HG02678 (cell line): ENCODE measurements at regions not wholly inside any gene's neighbourhood (a gene's known extent, or its start where the extent isn't known, plus 50 kb on each side); places are given as distances from the start of the nearest gene placed in this dataset.

Source experiments
- ATAC-seq: cut with Tn5 transposase; IDR thresholded peaks from one replicate; pipeline ENCODE4 v1.9.1; 2021; ENCODE audit warnings: mild to moderate bottlenecking, moderate library complexity; ENCODE audit not compliant: unreplicated experiment

DNA sequence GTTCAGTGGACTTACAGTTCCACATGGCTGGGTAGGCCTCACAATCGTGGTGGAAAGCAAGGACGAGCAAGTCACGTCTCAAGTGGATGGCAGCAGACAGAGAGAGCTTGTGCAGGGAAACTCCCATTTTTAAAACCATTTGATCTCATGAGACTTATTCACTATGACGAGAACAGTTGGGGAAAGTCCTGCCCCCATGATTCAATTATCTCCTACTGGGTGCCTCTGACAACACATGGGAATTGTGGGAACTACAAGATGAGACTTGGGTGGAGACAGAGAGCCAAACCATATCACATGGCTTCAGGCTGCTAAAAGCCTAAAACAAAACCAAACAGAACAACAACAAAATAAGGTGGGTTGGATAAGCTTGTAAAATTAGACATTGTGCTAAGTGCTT, 194.4 kb upstream of the CPEB2 start:
- no peak for ATAC-seq

DNA sequence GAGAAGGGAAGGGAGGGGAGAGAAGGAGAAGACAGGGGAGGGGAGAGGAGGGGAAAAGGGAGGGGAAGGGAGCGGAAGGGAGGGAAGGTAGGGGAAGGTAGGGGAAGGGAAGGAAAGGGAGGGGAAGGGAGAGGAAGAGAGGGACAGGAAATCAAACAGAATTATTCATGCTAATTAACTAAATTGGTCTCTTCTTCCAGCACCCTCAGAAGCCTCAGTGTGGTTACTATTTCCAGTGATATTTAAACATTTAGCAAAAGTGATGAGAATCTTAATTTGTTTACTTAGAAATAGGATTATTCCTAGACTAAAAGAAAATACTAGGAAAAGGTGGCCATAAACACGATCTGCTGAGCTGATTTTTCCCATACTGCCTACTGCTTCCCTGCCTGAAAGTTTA, 193.1 kb upstream of the CPEB2 start:
- ATAC-seq, result no peak

DNA sequence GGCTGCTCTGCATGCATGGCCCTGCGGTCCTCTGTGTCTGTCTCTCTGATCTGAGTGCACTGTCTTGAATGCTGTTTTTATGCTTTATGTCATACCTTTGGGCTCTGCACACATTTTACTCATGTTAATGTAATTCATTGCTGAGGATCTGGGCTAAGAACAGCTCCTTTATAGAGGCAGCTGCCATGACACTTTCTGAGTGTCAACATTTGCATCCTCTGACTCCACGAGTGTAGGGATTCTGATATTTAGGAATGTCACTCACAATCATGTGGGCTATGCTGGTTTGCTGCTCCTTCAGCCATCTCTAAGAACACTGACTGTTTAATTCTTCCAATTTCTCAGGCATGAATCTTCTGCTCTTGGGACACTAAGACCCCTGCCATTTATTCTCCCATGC, 192.2 kb upstream of the CPEB2 start:
- no peak for ATAC-seq

DNA sequence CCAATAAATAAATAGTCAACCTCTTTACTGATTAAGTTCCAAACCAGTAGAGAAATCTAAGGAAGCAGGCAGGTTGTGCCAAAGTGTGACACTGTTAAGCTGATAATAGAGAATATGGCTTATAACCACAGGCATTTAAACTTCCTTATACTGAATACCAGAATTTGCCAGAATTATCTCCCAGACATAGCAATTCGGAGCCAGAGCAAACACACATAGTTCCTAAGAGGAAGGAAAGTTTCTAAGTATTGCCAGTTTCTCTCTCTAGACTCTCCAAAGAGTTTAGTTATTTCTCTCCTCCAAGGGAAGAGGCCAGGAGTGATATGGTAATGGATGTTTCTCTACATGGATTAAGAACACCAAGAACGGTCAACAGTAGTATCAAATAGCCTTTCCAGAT, 191.7 kb upstream of the CPEB2 start:
- ATAC-seq, result no peak

DNA sequence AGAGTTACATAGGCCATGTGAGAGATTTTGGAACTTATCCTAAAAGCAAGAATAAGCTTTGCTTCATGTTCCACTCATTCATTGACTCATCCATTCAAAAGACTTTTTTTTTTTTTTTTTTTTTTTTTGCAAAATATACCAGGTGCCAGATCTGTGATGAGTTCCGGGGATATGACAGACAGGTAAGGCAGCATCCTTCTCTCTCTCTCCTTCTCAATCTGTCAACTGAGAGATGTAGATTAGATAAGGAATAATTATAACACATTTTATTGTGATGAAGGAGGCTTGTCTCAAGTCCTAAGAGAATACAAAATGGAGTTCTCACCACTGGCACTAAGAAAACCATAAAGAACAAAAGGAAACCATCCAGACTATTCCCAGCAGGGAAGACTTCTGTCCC, 190.2 kb upstream of the CPEB2 start:
- ATAC-seq, result no peak

DNA sequence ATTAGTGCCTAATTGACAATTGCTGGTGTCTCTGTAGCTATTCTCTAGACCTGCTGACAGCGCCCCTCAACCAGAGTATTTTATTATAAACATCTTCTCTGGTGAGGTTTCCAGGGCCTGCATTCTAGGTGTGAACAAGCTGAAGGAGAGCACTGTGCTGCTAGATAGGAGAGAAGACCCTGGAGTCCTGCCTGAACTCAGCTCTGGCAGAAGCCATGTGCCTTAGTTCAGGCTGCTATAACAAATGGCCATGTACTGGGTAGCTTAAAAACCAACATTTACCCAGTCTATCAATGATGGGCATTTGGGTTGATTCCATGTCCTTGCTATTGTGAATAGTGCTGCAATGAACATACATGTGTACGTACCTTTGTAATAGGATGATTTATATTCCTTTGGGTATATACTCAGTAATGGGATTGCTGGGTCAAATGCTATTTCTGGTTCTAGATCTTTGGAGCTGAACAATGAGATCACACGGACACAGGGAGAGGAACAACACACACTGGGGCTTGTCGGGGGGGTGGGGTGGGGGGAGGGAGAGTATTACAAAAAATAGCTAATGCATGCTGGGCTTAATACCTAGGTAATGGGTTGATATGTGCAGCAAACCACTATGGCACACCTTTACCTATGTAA, 185.5 kb upstream of the CPEB2 start:
- ATAC-seq, result no peak

DNA sequence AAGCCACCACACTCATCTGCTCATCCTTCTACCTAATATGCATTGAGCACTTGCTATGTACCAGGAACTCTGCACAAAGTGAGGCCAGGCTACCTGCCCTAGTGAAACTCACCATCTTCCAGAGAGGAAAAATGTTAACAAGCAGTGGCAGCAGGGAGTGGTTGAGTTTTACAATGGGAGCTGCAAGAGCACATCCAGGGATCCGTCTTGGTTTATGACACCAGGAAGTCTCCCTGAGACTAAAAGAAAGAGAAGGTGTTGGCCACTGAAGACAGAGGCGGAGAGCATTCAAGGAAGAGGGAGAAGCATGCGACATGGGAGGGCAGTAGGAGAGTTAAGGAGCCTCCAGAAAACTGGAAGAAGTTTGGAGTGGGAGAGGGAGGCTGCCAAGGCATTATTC, 178.1 kb upstream of the CPEB2 start:
- no peak for ATAC-seq

DNA sequence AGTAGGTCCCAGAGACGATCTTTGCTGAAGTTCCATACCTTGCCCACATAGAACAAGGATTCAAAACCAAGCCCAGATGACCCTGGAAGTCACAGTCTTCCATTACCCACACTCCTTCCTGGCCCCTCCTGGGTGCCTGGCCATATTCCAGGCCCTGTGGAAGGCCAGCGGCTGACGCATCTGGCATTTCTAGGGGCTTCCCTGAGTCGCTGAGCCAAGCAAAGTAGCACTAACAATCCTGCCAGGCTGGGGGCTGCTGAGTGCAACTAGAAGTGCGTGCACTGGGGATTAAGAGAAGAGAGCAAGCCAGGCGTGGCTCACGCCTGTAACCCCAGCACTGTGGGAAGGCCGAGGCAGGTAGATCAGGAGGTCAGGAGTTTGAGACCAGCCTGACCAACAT, 175.2 kb upstream of the CPEB2 start:
- no peak for ATAC-seq

DNA sequence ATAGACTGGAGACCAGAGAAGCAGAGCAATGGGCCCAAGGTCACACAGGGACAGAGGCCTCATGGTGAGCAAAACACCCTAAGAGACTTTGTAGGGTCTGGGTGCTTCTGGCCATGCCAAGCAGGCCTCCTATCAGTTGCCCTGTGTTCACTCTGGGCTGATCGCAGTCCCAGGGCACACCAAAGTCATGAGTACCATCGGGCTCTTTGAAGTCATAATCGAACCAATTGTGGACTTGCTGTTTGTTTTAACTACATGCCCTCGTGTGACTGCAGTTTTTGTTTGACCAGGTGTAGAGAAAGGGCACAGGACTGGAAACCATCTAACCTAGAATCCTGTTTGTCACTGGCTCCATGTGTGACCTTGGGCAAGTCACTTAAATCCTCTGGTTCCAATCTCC, 172.5 kb upstream of the CPEB2 start:
- no peak for ATAC-seq

DNA sequence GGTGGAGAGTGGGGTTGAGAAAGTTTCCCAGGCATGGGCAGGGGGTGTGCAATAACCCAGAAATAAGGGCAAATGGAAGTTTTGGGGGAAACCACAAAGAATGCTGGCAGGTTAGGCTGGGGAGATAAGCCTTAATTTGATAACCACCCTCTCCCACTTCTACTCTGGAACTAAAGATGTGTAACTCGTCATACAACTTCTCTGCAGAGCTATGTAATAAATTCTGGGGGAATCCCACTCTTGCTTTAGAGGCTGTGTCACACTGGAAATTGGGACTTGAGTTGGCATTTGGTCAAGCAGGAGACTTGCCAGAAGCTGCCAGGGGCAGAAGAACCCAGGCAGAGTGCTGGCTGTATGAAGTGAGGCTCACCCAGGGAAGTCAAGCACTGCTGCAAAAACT, 170.9 kb upstream of the CPEB2 start:
- no peak for ATAC-seq

DNA sequence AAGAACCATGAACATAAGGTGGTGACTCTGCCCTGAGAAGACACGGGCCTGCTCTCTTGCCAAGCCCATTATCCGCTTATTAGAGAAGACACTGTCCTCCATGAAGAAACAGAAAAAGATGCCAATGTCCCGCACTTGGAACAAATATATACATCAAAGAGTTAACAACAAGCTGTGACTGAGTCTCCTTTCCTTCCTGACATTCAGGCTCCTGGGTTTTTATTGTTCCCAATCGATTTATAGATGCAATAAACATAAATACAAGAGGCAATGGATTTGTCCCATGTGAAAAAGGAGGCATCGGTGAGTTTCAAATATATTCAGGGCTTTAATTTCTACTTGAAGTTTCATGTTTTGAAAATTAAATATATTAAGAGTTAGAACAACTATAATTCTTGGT, 169.2 kb upstream of the CPEB2 start:
- no peak for ATAC-seq

DNA sequence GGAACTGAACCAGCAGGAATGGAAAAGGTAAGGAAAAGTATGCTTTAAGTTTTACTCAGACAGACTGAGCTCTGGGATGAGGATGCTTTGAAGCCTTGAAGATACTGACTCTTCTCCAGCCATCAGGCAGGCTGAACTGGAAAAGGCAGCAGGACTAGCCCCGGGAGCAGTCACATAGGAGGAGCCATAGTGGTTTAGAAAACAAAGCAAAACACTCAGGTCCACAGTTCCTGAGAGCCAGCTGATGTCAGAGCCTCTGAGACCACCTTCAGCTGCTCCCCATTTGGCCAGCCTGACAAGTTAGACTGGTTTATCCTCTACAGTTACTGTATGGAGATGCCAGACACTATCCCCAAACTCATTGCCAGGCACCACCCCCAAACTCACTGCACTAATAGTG, 167.9 kb upstream of the CPEB2 start:
- ATAC-seq, result no peak

DNA sequence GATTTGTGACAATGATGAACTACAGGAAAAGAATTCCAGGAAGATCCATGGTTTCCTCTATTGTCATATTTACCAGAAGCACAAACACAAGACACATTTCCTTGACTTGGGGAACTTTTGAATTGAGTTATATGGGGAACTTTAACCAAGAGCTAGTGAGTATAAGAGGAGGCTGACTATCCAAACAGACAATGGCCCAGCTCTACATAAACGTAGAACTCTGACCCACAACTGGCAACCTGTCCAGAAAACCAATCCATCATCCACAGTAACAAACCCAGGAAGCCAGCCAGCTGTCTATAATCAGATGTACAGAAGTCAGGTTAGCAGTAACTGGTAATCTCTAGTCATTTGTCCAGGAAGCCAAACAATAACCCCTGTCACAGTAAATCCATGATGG, 167.0 kb upstream of the CPEB2 start:
- ATAC-seq, result no peak

DNA sequence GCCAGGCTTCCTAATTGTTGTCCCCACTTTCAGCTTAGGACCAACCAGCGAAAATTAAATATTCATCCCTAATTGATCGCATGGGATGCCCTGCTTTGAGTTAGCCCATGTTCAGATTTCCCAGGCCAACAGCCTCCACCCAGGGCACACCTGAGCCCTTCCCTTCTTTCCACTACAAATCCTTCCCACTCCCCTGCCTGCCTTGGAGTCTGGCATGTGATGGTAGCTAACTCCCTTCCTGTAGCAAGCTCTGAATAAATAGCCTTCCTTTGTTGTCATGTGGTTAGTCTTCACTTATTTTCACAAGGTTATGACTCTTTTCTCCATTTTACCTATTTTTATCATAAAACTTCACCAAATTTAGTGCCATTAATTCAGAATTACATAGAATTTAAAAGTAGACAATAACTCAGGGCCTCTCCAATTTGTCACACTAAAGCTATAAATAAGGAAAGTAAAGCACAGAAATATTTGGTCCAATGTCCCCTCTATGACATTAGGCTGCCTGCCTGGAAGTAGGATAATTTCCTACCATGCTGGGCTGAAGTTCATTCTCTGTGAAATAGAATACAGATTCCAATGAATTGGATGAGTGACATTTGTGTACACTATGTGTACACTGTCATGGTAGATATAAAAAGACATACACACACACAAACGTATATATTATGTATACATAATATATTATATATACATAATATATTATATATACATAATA, 166.4 kb upstream of the CPEB2 start:
- no peak for ATAC-seq

DNA sequence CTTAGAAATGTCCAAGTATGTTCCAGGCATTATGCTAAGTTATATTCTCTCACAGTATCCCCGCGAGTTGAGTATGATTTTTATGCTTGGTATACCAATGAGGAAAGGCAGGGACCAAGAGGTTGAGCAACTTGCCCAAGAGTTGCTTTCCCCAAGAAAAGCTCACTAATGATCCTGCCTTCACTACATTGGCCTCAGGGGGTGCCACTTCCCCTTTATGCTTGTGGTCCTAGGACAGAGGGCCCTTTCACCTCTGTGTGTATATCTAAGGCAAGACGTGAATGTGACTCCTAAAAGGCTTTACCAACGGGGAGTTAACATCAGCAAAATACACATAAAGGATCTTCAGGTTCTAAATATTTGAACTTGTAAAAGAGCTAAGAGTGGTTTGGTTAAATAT, 164.4 kb upstream of the CPEB2 start:
- no peak for ATAC-seq

DNA sequence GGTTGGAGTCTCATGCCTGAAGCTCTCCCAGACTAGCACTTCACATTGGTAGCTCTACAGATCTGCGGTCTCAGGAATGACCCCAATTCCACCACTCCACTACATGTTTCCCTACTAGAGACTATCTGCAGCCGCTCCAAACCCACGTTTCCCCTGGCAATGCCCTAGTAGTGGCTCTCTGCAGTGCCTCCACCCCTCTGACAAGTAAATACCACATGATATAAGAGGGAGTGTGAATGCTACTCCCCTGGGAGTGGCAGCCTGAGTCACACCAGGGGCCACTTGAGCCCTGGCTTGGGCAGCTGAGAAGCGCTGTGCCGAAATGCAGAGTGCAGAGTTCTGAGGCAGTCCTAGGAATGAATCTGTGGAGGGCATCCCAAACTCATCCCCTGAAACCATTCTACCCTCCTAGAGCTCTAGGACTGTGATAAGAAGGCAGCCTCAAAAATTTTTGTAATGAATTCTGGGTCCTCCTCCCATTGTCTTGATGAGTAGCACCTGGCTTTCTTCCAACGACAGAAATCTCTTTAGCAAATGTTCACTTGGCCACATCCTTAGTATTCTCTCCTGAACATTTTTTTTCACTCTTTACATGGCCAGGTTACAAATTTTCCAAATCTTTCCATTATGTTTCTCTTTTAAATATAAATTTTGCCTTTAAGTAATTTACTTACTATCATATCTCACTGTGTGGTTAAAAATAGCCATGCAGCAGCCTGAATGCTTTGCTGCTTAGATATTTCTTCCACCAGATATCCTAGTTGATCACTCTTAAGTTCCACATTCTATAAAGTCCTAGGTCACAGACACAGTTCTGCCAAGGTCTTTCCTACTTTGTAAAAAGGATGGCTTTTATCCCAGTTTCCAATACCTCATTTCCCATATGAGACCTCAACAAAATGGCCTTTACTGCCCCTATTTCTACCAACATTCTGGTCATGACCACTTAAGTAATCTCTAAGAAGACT, 160.2 kb upstream of the CPEB2 start:
- no peak for ATAC-seq

DNA sequence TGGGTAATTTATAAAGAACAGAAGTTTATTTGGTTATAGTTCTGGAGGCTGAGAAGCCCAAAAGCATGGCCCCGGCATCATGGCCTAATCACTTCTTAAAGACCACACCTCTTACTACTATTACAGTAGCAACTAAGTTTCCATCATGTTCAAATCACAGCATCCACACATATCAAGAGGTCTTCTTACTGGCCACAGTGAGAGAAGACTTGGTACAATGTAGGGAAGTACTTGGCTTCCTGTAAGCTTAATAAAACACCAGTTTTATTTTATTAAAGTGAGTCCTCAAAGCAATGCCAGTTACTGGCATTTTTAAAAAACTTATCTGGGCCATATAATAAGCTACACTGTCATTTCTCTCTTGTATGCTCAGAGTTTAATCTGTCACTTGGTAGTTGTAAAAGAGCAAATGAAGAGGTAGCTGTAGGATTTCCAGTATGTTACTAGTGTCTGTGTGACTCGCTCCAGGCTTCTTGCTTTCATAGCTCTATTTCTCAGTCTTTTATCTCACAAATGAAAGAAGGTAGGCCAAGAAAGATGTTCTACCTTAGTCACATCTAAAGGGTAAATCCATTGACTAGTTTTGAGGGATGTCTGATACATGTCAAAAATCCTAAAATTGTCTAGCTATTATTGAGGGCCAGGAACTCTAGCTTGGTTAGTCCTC, 159.2 kb upstream of the CPEB2 start:
- ATAC-seq, result no peak

DNA sequence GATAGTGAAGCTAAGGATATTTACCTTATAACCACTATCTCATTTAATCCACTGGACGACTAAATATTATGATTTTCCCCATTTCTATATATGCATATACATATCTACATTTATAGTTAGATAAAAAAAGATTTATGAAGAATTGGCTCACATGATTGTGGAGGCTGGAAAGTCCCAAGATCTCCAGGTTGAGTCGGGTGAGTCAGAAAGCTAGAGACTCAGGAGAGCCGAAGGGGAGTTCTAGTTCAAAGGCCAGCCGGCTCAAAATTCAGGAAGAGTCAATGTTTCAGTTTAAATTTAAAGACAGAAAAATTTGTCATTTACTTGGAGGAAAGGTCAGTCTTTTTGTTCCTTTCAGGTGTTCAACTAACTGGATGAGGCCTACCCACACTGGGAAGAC, 158.2 kb upstream of the CPEB2 start:
- no peak for ATAC-seq

DNA sequence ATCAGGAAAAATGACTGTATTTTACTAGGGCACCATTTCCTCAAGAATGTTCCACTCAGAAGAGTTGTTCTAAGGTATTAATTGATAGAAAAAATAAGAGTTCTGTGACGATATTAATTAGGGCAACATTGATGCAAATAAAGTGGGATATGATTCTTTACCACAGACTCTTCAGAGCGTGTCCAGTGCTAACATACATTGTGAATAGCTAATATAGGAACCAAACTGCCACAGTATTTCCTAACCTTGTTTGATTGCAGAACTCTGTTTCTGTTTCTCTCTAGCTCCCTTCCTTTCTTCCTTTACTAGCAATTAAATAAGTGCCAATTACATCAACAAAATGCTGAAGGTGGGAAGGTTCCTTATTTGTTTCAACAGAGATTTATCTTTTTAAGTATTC, 154.1 kb upstream of the CPEB2 start:
- ATAC-seq, result no peak

DNA sequence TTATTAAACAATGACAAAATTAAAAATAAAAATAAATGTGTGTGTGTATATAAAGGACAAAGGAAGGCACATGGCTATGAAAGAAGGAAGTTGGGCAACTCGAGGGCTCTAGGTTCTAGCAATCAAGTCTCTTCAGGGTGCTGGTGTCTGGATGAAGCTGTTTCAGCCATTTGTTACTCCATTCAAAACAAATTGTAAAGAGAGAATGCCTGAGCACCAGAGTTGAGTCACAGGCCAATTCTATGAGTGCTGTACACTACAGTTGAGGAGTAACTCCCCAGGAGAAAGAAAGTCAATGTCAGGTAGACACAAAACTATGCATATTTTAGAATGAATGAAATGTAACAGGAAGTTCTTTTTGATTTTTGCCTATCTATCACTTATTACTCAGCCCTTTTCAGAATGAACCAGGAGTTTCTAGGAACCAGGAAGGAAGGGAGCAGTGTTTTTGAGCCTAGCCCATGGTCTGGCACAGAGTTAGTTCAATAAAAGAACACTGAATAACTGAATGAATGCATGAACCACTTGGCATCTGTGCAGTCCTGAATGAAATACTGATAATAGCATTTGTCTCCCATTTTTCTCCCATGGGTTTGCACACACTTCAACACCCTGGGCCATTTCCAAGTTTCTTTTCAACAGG, 151.7 kb upstream of the CPEB2 start:
- no peak for ATAC-seq
